Adrenal gland (tissue), 9 donors: ENCODE measurements at regions not wholly inside any gene's neighbourhood (a gene's known extent, or its start where the extent isn't known, plus 50 kb on each side); places are given as distances from the start of the nearest gene placed in this dataset.

Experiments used
- DNase-seq, 7 donors: peaks; one replicate each; pipeline ENCODE4 v3.0.0-alpha.2; 2019 to 2020
- H3K27ac ChIP-seq, 5 donors: fragments of 200-600 bp; sonication (generic) in 4 of 5; 1 replicate in 3 of 5; 2 replicates in 2 of 5; pipeline versions ENCODE4 v1.5.1 to v1.8.0; 2016 to 2020; ENCODE audit warnings: mild to moderate bottlenecking in 1 of 5
- H3K27me3 ChIP-seq: fragments of 200-600 bp; 2 replicates; pipeline ENCODE4 v1.8.0; 2021
- H3K36me3 ChIP-seq, 2 donors: fragments of 200-600 bp; replicated peaks in 1 of 2; 1 replicate in 1 of 2; 2 replicates in 1 of 2; pipeline versions ENCODE4 v1.5.1 to v1.8.0; 2018 to 2022
- H3K4me1 ChIP-seq, 2 donors: fragments of 200-600 bp; replicated peaks in 1 of 2; 1 replicate in 1 of 2; 2 replicates in 1 of 2; pipeline versions ENCODE4 v1.5.1 to v1.8.0; 2018 to 2021
- H3K4me3 ChIP-seq, 4 donors: fragments of 200-600 bp; sonication (generic) in 3 of 4; one replicate each; pipeline ENCODE4 v1.5.1; 2016 to 2018
- H3K9me3 ChIP-seq, 3 donors: fragments of 200-600 bp; sonication (generic) in 1 of 3; replicated peaks in 1 of 3; 1 replicate in 2 of 3; 2 replicates in 1 of 3; pipeline versions ENCODE4 v1.5.1 to v1.8.0; 2016 to 2021
- POLR2A ChIP-seq, 2 donors: fragments of 450-650 bp; IDR thresholded peaks; one replicate each; pipeline ENCODE4 v1.6.1; 2017; ENCODE audit warnings: antibody characterized with exemption in 2 of 2, mild to moderate bottlenecking in 2 of 2, moderate library complexity in 1 of 2
- WGBS, 4 donors: extraction: QIAGEN DNeasy Blood & Tissue Kit in 2 of 4; methylation state at CpG; one replicate each; pipeline versions ENCODE4 v1.1.5 to v1.1.7; 2013 to 2017; 5-methylcytosine and 5-hydroxymethylcytosine counted together
- intact Hi-C, 2 donors: fragments of 100-400 bp; cut with DNase I; formaldehyde crosslinking; loops; one replicate each; pipeline versions ENCODE4 v1.14.1 to v1.15.0; 2022 to 2023
- TF ChIP-seq, protein P1 (sequence below), 6 experiments: fragments of 450-650 bp in 4 of 6; fragments of 200-600 bp in 2 of 6; sonication (generic) in 1 of 6; IDR thresholded peaks; 1 replicate in 5 of 6; 2 replicates in 1 of 6; pipeline versions ENCODE4 v1.5.1 to v1.8.0; 2016 to 2021; ENCODE audit warnings: antibody characterized with exemption in 6 of 6, mild to moderate bottlenecking in 2 of 6, moderate library complexity in 1 of 6
- donor health status: healthy with polysubstance abuse.
- donor health status: Bipolar disorder and iron deficiency.
- donor health status: DM: yes; HTN: yes; CAD: no.
- donor health status: DM: no; HTN: no; CAD: no.
- donor health status: DM: no; HTN: no; CAD: no.

DNA sequence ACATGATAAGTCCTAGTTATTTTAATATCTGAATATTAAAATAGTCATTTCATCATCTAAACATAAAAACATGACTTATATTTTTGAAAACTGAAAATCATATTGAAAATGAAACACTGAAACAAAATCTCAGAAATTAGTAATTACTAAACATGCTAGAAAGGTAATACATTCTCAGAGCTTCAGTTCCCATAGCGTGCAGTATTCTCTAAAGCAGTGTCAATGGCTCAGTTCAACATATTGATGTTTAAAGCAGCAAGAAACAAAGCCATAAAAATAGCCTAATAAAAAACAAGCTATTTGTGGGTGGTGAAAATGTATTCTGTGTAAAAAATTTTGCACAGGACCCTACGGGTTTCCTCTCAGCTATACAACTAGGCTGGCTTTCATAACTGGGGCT, 1337.4 kb downstream of the FSCB start:
- Histone ChIP-seq H3K27ac (no peak overlapping the region), H3K27me3 (no peaks in the 10 kb centered on the region), H3K4me1 (no peaks in the 10 kb centered on the region), H3K36me3 (no peaks in the 10 kb centered on the region), H3K9me3 (no peaks in the 10 kb centered on the region), H3K4me3 (no peak overlapping the region)
- no peak for DNase-seq
- intact Hi-C loops, result no loop called here
- TF ChIP-seq, protein P1, sequence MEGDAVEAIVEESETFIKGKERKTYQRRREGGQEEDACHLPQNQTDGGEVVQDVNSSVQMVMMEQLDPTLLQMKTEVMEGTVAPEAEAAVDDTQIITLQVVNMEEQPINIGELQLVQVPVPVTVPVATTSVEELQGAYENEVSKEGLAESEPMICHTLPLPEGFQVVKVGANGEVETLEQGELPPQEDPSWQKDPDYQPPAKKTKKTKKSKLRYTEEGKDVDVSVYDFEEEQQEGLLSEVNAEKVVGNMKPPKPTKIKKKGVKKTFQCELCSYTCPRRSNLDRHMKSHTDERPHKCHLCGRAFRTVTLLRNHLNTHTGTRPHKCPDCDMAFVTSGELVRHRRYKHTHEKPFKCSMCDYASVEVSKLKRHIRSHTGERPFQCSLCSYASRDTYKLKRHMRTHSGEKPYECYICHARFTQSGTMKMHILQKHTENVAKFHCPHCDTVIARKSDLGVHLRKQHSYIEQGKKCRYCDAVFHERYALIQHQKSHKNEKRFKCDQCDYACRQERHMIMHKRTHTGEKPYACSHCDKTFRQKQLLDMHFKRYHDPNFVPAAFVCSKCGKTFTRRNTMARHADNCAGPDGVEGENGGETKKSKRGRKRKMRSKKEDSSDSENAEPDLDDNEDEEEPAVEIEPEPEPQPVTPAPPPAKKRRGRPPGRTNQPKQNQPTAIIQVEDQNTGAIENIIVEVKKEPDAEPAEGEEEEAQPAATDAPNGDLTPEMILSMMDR (IDR thresholded peaks at IDR 0.05), result no peak
- no peak for TF ChIP-seq POLR2A (IDR thresholded peaks at IDR 0.05)
- 75 to 86% (median 85%) methylated on average over 2 of the region's 2 CpGs for WGBS, 4 donors

DNA sequence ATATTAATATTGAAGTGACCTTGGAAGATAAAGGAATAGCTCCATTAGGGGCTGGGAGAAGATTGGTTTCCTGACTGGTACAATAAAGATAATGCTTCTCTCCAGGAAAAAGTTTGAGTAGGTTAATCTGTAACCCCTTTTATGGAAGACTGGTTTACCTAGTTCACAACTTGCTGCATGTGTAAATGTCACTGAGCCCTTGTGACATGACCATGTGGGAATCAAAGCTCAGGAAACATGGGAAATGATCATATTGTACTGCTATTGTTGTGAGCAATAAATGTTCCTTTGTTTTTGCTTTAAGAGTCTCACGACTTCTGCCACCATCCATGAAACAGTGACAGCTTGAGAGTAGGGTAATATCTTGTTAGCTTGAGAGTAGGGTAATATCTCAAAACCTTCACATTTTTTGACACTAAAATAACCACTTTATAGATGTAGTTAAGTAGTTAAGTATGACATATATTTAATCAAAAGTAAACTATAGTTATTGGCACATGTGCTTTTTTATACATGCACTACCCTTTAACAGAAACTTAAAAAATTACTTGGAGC, 1338.6 kb downstream of the FSCB start:
- H3K27me3 ChIP-seq, result no peaks in the 10 kb centered on the region
- H3K4me1 ChIP-seq, result no peaks in the 10 kb centered on the region
- no peak overlapping the region for H3K27ac ChIP-seq
- intact Hi-C loops, result no loop called here
- DNase-seq, result no peak
- no peaks in the 10 kb centered on the region for H3K9me3 ChIP-seq
- 55 to 83% (median 65%) methylated on average over 1 of the region's 1 CpG for WGBS, 4 donors
- H3K36me3 ChIP-seq, result no peaks in the 10 kb centered on the region
- H3K4me3 ChIP-seq, result no peak overlapping the region
- no peak for TF ChIP-seq POLR2A (IDR thresholded peaks at IDR 0.05)
- TF ChIP-seq, protein P1 (IDR thresholded peaks at IDR 0.05), result no peak

DNA sequence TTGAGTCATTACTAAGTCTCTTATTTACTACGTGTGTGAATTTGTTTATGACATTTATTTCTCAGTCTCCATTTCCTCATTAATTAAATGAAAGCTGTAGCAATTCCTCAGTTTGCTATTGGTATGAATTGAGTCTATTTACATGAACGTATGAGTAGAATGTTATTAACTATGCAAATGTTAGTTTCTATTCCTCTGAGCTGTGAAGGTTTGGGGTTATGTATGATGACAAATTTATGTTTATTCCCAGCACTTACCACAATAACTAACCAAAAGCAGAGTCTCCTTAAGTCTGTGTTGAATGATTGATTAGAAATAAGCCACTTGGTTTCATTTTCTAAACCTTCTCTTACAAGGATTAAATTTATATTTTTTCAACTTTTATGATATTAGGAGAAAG, 1340.9 kb downstream of the FSCB start:
- Histone ChIP-seq H3K4me3 (no peak overlapping the region), H3K9me3 (no peaks in the 10 kb centered on the region), H3K4me1 (no peaks in the 10 kb centered on the region), H3K27ac (no peak overlapping the region), H3K27me3 (no peaks in the 10 kb centered on the region), H3K36me3 (no peaks in the 10 kb centered on the region)
- TF ChIP-seq POLR2A (IDR thresholded peaks at IDR 0.05), result no peak
- TF ChIP-seq, protein P1 (IDR thresholded peaks at IDR 0.05), result no peak
- 74 to 81% (median 79%) methylated on average over 2 of the region's 2 CpGs for WGBS, 4 donors
- no peak for DNase-seq
- intact Hi-C loops, result no loop called here

DNA sequence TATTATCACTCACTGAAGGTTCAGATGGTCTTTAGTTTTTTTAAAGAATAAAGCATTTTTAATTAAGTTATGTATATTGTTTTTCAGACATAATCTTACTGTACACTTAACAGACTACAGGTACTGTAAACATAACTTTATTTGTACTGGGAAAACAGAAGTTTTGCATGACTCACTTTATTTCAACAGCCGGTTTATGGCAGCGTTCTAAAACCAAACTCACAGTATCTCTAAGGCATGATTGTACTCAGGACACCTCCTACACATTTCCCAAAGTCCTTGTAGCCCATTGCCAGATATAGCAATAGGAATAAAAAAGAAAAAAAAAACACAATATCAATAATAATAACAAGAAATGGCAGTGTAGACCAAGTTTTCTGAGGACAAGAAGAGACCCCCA, 1341.4 kb downstream of the FSCB start:
- no peaks in the 10 kb centered on the region for H3K4me1 ChIP-seq
- no peaks in the 10 kb centered on the region for H3K36me3 ChIP-seq
- TF ChIP-seq POLR2A (IDR thresholded peaks at IDR 0.05), result no peak
- TF ChIP-seq, protein P1 (IDR thresholded peaks at IDR 0.05), result no peak
- no peaks in the 10 kb centered on the region for H3K9me3 ChIP-seq
- intact Hi-C loops, result no loop called here
- WGBS, 4 donors, result 79 to 92% (median 82%) methylated on average over 2 of the region's 2 CpGs
- H3K27me3 ChIP-seq, result no peaks in the 10 kb centered on the region
- H3K4me3 ChIP-seq, result no peak overlapping the region
- H3K27ac ChIP-seq, result no peak overlapping the region
- no peak for DNase-seq
